ENCODE measurements at regions not wholly inside any gene's neighbourhood (a gene's known extent, or its start where the extent isn't known, plus 50 kb on each side); places are given as distances from the start of the nearest gene placed in this dataset.

DNA sequence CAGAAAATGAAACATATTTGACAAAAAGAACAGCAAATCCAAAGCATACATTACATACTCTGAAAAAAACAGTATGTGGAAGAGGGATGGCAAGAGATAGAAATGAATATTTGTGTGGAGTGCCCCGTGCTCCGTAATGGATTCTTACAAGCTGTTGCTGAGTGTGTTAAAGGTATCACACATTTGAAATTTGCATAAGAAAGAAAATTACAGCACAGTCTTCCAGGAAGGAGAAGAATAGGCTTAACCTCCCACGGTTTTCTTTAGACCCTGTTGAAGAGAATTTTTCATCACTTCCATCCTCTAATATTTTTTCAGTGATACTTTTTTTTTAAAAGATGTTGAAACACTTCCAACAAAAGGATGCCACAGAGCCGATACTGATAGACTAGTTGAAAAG, 1489.4 kb downstream of the RAPGEF2 start:
- Histone ChIP-seq H3K4me1 (ENCODE audit: control insufficient read depth in 1 of 2, insufficient read depth in 2 of 2, low read length in 2 of 2) (no peaks in the 10 kb centered on the region), H3K9me3 (ENCODE audit: control insufficient read depth in 1 of 2, insufficient read depth in 1 of 2, low read depth in 1 of 2, low read length in 2 of 2) (no peaks in the 10 kb centered on the region), H2AFZ (ENCODE audit: low read depth, low read length, poor library complexity, severe bottlenecking) (no peak overlapping the region), H3K36me3 (ENCODE audit: control insufficient read depth in 1 of 2, insufficient read depth in 2 of 2, low read length in 2 of 2) (no peaks in the 10 kb centered on the region), H3K27me3 (ENCODE audit: insufficient read depth, low read length) (no peaks in the 10 kb centered on the region), H3K9ac (ENCODE audit: low read length) (no peak overlapping the region), H3K79me2 (ENCODE audit: insufficient read depth, low read length) (no peaks in the 10 kb centered on the region), H3K4me3 (replicated peaks in 1 of 2; ENCODE audit: low read depth in 1 of 2, low read length in 2 of 2) (no peak overlapping the region), H3K4me2 (ENCODE audit: low read length) (no peak overlapping the region), H3K9me2 (ENCODE audit: insufficient read depth) (no peaks in the 10 kb centered on the region), H4K20me1 (ENCODE audit: insufficient read depth) (no peaks in the 10 kb centered on the region; the same call in 1 of the 2 replicates), H3K27ac (ENCODE audit: low read depth, low read length) (no peak overlapping the region)
- no peak for TF ChIP-seq EZH2phosphoT487 (IDR thresholded peaks at IDR 0.05; ENCODE audit: borderline replicate concordance)
- TF ChIP-seq, protein P1, sequence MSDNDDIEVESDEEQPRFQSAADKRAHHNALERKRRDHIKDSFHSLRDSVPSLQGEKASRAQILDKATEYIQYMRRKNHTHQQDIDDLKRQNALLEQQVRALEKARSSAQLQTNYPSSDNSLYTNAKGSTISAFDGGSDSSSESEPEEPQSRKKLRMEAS (IDR thresholded peaks at IDR 0.05) = no peak
- intact Hi-C loops (cut with micrococcal nuclease) = no loop called here
- CTCF ChIA-PET = no interaction called here
- RAD21 ChIA-PET (ENCODE audit: low non-redundant PET in 1 of 2, low total read pairs in 2 of 2, uncharacterized antibody in 2 of 2, unreplicated experiment in 2 of 2) = no interaction called here
- no TSS peak for BruUV-seq (replicated peaks)
- ATAC-seq (no peak), DNase-seq (ENCODE audit: low read depth, low spot score) (no peak)
- POLR2A ChIA-PET = no interaction called here

DNA sequence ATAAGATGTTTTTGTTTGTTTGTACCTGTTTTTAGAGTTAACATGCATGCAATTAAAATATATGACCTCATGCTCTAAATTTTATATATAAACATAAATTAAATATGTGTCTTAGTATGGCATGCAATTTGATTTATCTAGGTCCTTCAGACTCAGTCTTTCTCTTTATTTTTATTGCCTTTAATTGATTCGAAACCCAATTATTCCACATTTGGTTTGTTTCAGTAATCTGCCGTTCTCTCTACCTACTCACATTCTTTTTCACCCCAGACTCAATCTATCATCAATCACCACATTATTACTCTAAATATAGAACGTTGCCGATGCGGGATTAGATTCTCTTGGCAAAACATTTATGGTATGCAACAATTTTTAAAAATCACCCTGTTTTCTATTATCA, 1492.8 kb downstream of the RAPGEF2 start:
- Histone ChIP-seq H3K4me3 (replicated peaks in 1 of 2; ENCODE audit: low read depth in 1 of 2, low read length in 2 of 2) (no peak overlapping the region), H3K27ac (ENCODE audit: low read depth, low read length) (no peak overlapping the region), H3K9ac (ENCODE audit: low read length) (no peak overlapping the region), H3K27me3 (ENCODE audit: insufficient read depth, low read length) (no peaks in the 10 kb centered on the region), H3K36me3 (ENCODE audit: control insufficient read depth in 1 of 2, insufficient read depth in 2 of 2, low read length in 2 of 2) (no peaks in the 10 kb centered on the region), H4K20me1 (ENCODE audit: insufficient read depth) (no peaks in the 10 kb centered on the region; the same call in 1 of the 2 replicates), H3K79me2 (ENCODE audit: insufficient read depth, low read length) (no peaks in the 10 kb centered on the region), H3K9me2 (ENCODE audit: insufficient read depth) (no peaks in the 10 kb centered on the region), H3K4me2 (ENCODE audit: low read length) (no peak overlapping the region), H3K4me1 (ENCODE audit: control insufficient read depth in 1 of 2, insufficient read depth in 2 of 2, low read length in 2 of 2) (no peaks in the 10 kb centered on the region), H3K9me3 (ENCODE audit: control insufficient read depth in 1 of 2, insufficient read depth in 1 of 2, low read depth in 1 of 2, low read length in 2 of 2) (no peaks in the 10 kb centered on the region), H2AFZ (ENCODE audit: low read depth, low read length, poor library complexity, severe bottlenecking) (no peak overlapping the region)
- ATAC-seq (no peak), DNase-seq (ENCODE audit: low read depth, low spot score) (no peak)
- POLR2A ChIA-PET = no interaction called here
- intact Hi-C loops (cut with micrococcal nuclease) = no loop called here
- CTCF ChIA-PET = no interaction called here
- RAD21 ChIA-PET (ENCODE audit: low non-redundant PET in 1 of 2, low total read pairs in 2 of 2, uncharacterized antibody in 2 of 2, unreplicated experiment in 2 of 2) = no interaction called here
- BruUV-seq (replicated peaks) = no TSS peak
- TF ChIP-seq EZH2 (IDR thresholded peaks at IDR 0.05) = no peak
- TF ChIP-seq EGR1 (IDR thresholded peaks at IDR 0.05; ENCODE audit: low read depth) = no peak
- no peak for TF ChIP-seq FOSL1 (IDR thresholded peaks at IDR 0.05; ENCODE audit: low read depth)
- no peak for TF ChIP-seq SRF (IDR thresholded peaks at IDR 0.05; ENCODE audit: low read depth)
- no peak for TF ChIP-seq ELF1 (IDR thresholded peaks at IDR 0.05; ENCODE audit: borderline replicate concordance, low read depth)

All from HCT116 (cell line).